CD14-positive monocyte (primary cell): ENCODE measurements at regions not wholly inside any gene's neighbourhood (a gene's known extent, or its start where the extent isn't known, plus 50 kb on each side); places are given as distances from the start of the nearest gene placed in this dataset.

Source experiments
- DNase-seq, 3 donors: peaks; one replicate each; pipeline ENCODE4 v3.0.0-alpha.2; 2011 to 2022
- H2AFZ ChIP-seq: 2 replicates; pipeline ENCODE4 v1.6.0; 2012; ENCODE audit warnings: mild to moderate bottlenecking, low read depth, low read length, inconsistent platforms; ENCODE audit not compliant: insufficient read depth, poor library complexity, severe bottlenecking
- H3K27ac ChIP-seq, 2 donors: 1 replicate in 1 of 2; 2 replicates in 1 of 2; pipeline ENCODE4 v1.5.1; 2012 to 2013; ENCODE audit warnings: low read length in 2 of 2, control low read depth in 1 of 2, inconsistent platforms in 1 of 2, low read depth in 1 of 2, mild to moderate bottlenecking in 1 of 2
- H3K27me3 ChIP-seq, 2 donors: one replicate each; pipeline versions ENCODE4 v1.6.0 to v1.6.1; 2011 to 2013; ENCODE audit warnings: low read length in 2 of 2; ENCODE audit not compliant: control insufficient read depth in 2 of 2, insufficient read depth in 2 of 2
- H3K36me3 ChIP-seq, 2 donors: replicated peaks in 1 of 2; 1 replicate in 1 of 2; 2 replicates in 1 of 2; pipeline versions ENCODE4 v1.5.1 to v1.6.1; 2012 to 2013; ENCODE audit warnings: low read length in 2 of 2, control low read depth in 1 of 2, inconsistent platforms in 1 of 2, mild to moderate bottlenecking in 1 of 2; ENCODE audit not compliant: insufficient read depth in 2 of 2, control insufficient read depth in 1 of 2
- H3K4me1 ChIP-seq, 2 donors: 1 replicate in 1 of 2; 2 replicates in 1 of 2; pipeline versions ENCODE4 v1.5.1 to v1.6.1; 2012 to 2013; ENCODE audit warnings: low read length in 2 of 2, control low read depth in 1 of 2, inconsistent platforms in 1 of 2, mild to moderate bottlenecking in 1 of 2, moderate library complexity in 1 of 2; ENCODE audit not compliant: insufficient read depth in 2 of 2, control insufficient read depth in 1 of 2
- H3K4me2 ChIP-seq: replicated peaks from 2 replicates; pipeline ENCODE3; 2012; ENCODE audit warnings: low read length, moderate library complexity, mild to moderate bottlenecking; ENCODE audit not compliant: poor library complexity, severe bottlenecking; ENCODE audit errors: extremely low read depth
- H3K4me3 ChIP-seq, 3 experiments: fragments of 200-600 bp in 1 of 3; sonication (generic) in 1 of 3; replicated peaks in 1 of 3; 1 replicate in 2 of 3; 2 replicates in 1 of 3; pipeline ENCODE4 v1.5.1; 2011 to 2013; ENCODE audit warnings: low read length in 3 of 3, mild to moderate bottlenecking in 3 of 3, control low read depth in 2 of 3, low read depth in 2 of 3, inconsistent platforms in 1 of 3, moderate library complexity in 1 of 3
- H3K79me2 ChIP-seq: 2 replicates; pipeline ENCODE4 v1.6.0; 2012; ENCODE audit warnings: mild to moderate bottlenecking, control low read depth, inconsistent platforms, low read length, moderate library complexity; ENCODE audit not compliant: insufficient read depth
- H3K9ac ChIP-seq: 2 replicates; pipeline ENCODE4 v1.6.0; 2017; ENCODE audit warnings: low read length, mild to moderate bottlenecking; ENCODE audit not compliant: insufficient read depth, poor library complexity, severe bottlenecking
- H3K9me3 ChIP-seq, 2 donors: replicated peaks in 1 of 2; 1 replicate in 1 of 2; 2 replicates in 1 of 2; pipeline versions ENCODE4 v1.5.1 to v1.6.1; 2012 to 2013; ENCODE audit warnings: low read length in 2 of 2, control low read depth in 1 of 2; ENCODE audit not compliant: control insufficient read depth in 1 of 2, insufficient read depth in 1 of 2
- H4K20me1 ChIP-seq: 2 replicates; pipeline ENCODE4 v1.6.0; 2012; ENCODE audit warnings: mild to moderate bottlenecking, low read length, control low read depth, moderate library complexity; ENCODE audit not compliant: insufficient read depth
- H3K27ac Mint-ChIP-seq, 7 donors: one replicate each; pipeline ENCODE4 v1.8.0; 2020; ENCODE audit warnings: mild to moderate bottlenecking in 7 of 7, mixed read lengths in 7 of 7, moderate library complexity in 6 of 7, inconsistent platforms in 2 of 7
- H3K27me3 Mint-ChIP-seq, 3 donors: one replicate each; pipeline ENCODE4 v1.8.0; 2021 to 2022; ENCODE audit warnings: low read depth in 3 of 3, mild to moderate bottlenecking in 3 of 3, mixed read lengths in 3 of 3, moderate library complexity in 3 of 3, inconsistent platforms in 1 of 3
- H3K36me3 Mint-ChIP-seq, 2 donors: one replicate each; pipeline ENCODE4 v1.8.0; 2020; ENCODE audit warnings: mixed read lengths in 2 of 2, inconsistent platforms in 1 of 2, mild to moderate bottlenecking in 1 of 2
- H3K4me1 Mint-ChIP-seq: one replicate; pipeline ENCODE4 v1.8.0; 2020; ENCODE audit warnings: mild to moderate bottlenecking, mixed read lengths
- H3K4me3 Mint-ChIP-seq, 2 donors: one replicate each; pipeline ENCODE4 v1.8.0; 2020; ENCODE audit warnings: mild to moderate bottlenecking in 2 of 2, mixed read lengths in 2 of 2, moderate library complexity in 1 of 2
- H3K9me3 Mint-ChIP-seq, 7 donors: one replicate each; pipeline ENCODE4 v1.8.0; 2020 to 2022; ENCODE audit warnings: mixed read lengths in 7 of 7, mild to moderate bottlenecking in 6 of 7, moderate library complexity in 6 of 7, inconsistent platforms in 2 of 7
- CTCF ChIP-seq: fragments of 200-600 bp; IDR thresholded peaks from one replicate; pipeline ENCODE4 v1.8.0; 2022; ENCODE audit warnings: antibody characterized with exemption, mild to moderate bottlenecking
- WGBS: methylation state at CpG from one replicate; pipeline ENCODE4 v1.1.5; 2013; ENCODE audit warnings: missing lambda C conversion rate; ENCODE audit not compliant: insufficient coverage; 5-methylcytosine and 5-hydroxymethylcytosine counted together
- intact Hi-C, 2 donors: fragments of 100-400 bp; cut with micrococcal nuclease; formaldehyde crosslinking; loops; one replicate each; pipeline versions ENCODE4 v1.15.0 to v1.15.1; 2023

- no peak overlapping the region for H3K27ac Mint-ChIP-seq
- no peak overlapping the region for H2AFZ ChIP-seq
- DNase-seq = no peak
- H3K4me3 ChIP-seq = no peak overlapping the region
- H3K36me3 Mint-ChIP-seq = no peaks in the 10 kb centered on the region
- no peaks in the 10 kb centered on the region for H3K27me3 ChIP-seq
- peaks cover 0 to 1% (median 0%) of the 10 kb centered on the region in 3 donors for H3K27me3 Mint-ChIP-seq
- H3K4me3 Mint-ChIP-seq = no peak overlapping the region
- H3K9me3 Mint-ChIP-seq = peaks cover 0 to 4% (median 1%) of the 10 kb centered on the region in 7 donors
- H3K79me2 ChIP-seq = no peaks in the 10 kb centered on the region
- no peak for TF ChIP-seq CTCF
- no peak overlapping the region for H3K9ac ChIP-seq
- H3K4me1 Mint-ChIP-seq = no peaks in the 10 kb centered on the region
- H3K27ac ChIP-seq = no peak overlapping the region
- intact Hi-C loops = no loop called here
- H4K20me1 ChIP-seq = no peaks in the 10 kb centered on the region
- H3K4me2 ChIP-seq = no peak overlapping the region
- H3K9me3 ChIP-seq = no peaks in the 10 kb centered on the region
- no peaks in the 10 kb centered on the region for H3K36me3 ChIP-seq
- no peaks in the 10 kb centered on the region for H3K4me1 ChIP-seq
- 81% methylated on average over 3 of the region's 4 CpGs for WGBS
Measured at GRCh38 chr16:51813609-51814008, 662.5 kb upstream of the SALL1 start.

- H3K9ac ChIP-seq = no peak overlapping the region
- no peaks in the 10 kb centered on the region for H3K79me2 ChIP-seq
- Mint-ChIP-seq H3K4me1 (no peaks in the 10 kb centered on the region), H3K9me3 (peaks cover 0 to 6% (median 1%) of the 10 kb centered on the region in 7 donors), H3K27ac (no peak overlapping the region), H3K4me3 (no peak overlapping the region), H3K27me3 (peaks cover 0 to 2% (median 1%) of the 10 kb centered on the region in 3 donors), H3K36me3 (no peaks in the 10 kb centered on the region)
- intact Hi-C loops = no loop called here
- H3K4me2 ChIP-seq = no peak overlapping the region
- no peaks in the 10 kb centered on the region for H3K27me3 ChIP-seq
- DNase-seq = no peak
- H3K4me1 ChIP-seq = no peaks in the 10 kb centered on the region
- TF ChIP-seq CTCF = no peak
- H3K36me3 ChIP-seq = no peaks in the 10 kb centered on the region
- H3K9me3 ChIP-seq = no peaks in the 10 kb centered on the region
- 86% methylated on average over 1 of the region's 2 CpGs for WGBS
- no peaks in the 10 kb centered on the region for H4K20me1 ChIP-seq
- no peak overlapping the region for H2AFZ ChIP-seq
- no peak overlapping the region for H3K27ac ChIP-seq
- no peak overlapping the region for H3K4me3 ChIP-seq
Measured at GRCh38 chr16:51812945-51813344, 661.9 kb upstream of the SALL1 start.
